ENCODE measurements at regions not wholly inside any gene's neighbourhood (a gene's known extent, or its start where the extent isn't known, plus 50 kb on each side); places are given as distances from the start of the nearest gene placed in this dataset.

GRCh38 chr15:72912121-72912520, 128.6 kb upstream of the ADPGK start:
- no peak for DNase-seq (ENCODE audit: extremely low spot score)
- no peak for TF ChIP-seq CTCF (IDR thresholded peaks at IDR 0.05; ENCODE audit: control extremely low read depth, extremely low read depth, low read depth, missing control alignments)
- ChIA-PET POLR2A (no interaction called here), CTCF (interaction anchor here (1.4 kb wide), 1 partner anchor 9 kb away, joined by 4 read pairs; no protein-coding TSS in a partner anchor)

- DNase-seq (ENCODE audit: extremely low spot score) = no peak
- ChIA-PET CTCF (interaction anchor here (1.4 kb wide), 1 partner anchor 10 kb away, joined by 4 read pairs; no protein-coding TSS in a partner anchor), POLR2A (no interaction called here)
- TF ChIP-seq CTCF (IDR thresholded peaks at IDR 0.05; ENCODE audit: control extremely low read depth, extremely low read depth, low read depth, missing control alignments) = no peak
These were observed 128.1 kb upstream of the ADPGK start for GRCh38 chr15:72911626-72912025.

- TF ChIP-seq CTCF (IDR thresholded peaks at IDR 0.05; ENCODE audit: control extremely low read depth, extremely low read depth, low read depth, missing control alignments) = no peak
- no peak for DNase-seq (ENCODE audit: extremely low spot score)
- CTCF ChIA-PET = no interaction called here
- POLR2A ChIA-PET = no interaction called here
These were observed 125.2 kb upstream of the ADPGK start for GRCh38 chr15:72908713-72909112.

GRCh38 chr15:72907733-72908132, 124.2 kb upstream of the ADPGK start:
- DNase-seq (ENCODE audit: extremely low spot score) = no peak
- no peak for TF ChIP-seq CTCF (IDR thresholded peaks at IDR 0.05; ENCODE audit: control extremely low read depth, extremely low read depth, low read depth, missing control alignments)
- ChIA-PET POLR2A (no interaction called here), CTCF (no interaction called here)

- TF ChIP-seq CTCF (IDR thresholded peaks at IDR 0.05; ENCODE audit: control extremely low read depth, extremely low read depth, low read depth, missing control alignments) = no peak
- DNase-seq (ENCODE audit: extremely low spot score) = no peak
- POLR2A ChIA-PET = no interaction called here
- CTCF ChIA-PET = interaction anchor here (0.6 kb wide), 1 partner anchor 594 kb away, joined by 3 read pairs; no protein-coding TSS in a partner anchor
These were observed 119.3 kb upstream of the ADPGK start for GRCh38 chr15:72902919-72903260.

GRCh38 chr15:72902245-72902918, 118.8 kb upstream of the ADPGK start:
- POLR2A ChIA-PET = no interaction called here
- no peak for DNase-seq (ENCODE audit: extremely low spot score)
- TF ChIP-seq CTCF (IDR thresholded peaks at IDR 0.05; ENCODE audit: control extremely low read depth, extremely low read depth, low read depth, missing control alignments) = no peak
- CTCF ChIA-PET = interaction anchor here (0.6 kb wide), 1 partner anchor 594 kb away, joined by 3 read pairs; no protein-coding TSS in a partner anchor

Measured in GM10248 (cell line).